Thyroid gland (tissue), 4 donors: ENCODE measurements at regions not wholly inside any gene's neighbourhood (a gene's known extent, or its start where the extent isn't known, plus 50 kb on each side); places are given as distances from the start of the nearest gene placed in this dataset.

Experiments
- POLR2A ChIP-seq, 2 donors: fragments of 450-650 bp; IDR thresholded peaks; one replicate each; pipeline ENCODE4 v1.6.1; 2017; ENCODE audit warnings: antibody characterized with exemption in 2 of 2, mild to moderate bottlenecking in 2 of 2, moderate library complexity in 1 of 2
- TF ChIP-seq, protein P1 (sequence below), 6 experiments: fragments of 200-600 bp in 3 of 6; fragments of 450-650 bp in 3 of 6; sonication (generic) in 3 of 6; IDR thresholded peaks; one replicate each; pipeline ENCODE4 v1.5.1; 2016 to 2019; ENCODE audit warnings: antibody characterized with exemption in 6 of 6, mild to moderate bottlenecking in 2 of 6, inconsistent platforms in 1 of 6, moderate library complexity in 1 of 6

GRCh38 chr14:58737511-58737910 lies 99.7 kb downstream of the DACT1 start:
- TF ChIP-seq, protein P1, sequence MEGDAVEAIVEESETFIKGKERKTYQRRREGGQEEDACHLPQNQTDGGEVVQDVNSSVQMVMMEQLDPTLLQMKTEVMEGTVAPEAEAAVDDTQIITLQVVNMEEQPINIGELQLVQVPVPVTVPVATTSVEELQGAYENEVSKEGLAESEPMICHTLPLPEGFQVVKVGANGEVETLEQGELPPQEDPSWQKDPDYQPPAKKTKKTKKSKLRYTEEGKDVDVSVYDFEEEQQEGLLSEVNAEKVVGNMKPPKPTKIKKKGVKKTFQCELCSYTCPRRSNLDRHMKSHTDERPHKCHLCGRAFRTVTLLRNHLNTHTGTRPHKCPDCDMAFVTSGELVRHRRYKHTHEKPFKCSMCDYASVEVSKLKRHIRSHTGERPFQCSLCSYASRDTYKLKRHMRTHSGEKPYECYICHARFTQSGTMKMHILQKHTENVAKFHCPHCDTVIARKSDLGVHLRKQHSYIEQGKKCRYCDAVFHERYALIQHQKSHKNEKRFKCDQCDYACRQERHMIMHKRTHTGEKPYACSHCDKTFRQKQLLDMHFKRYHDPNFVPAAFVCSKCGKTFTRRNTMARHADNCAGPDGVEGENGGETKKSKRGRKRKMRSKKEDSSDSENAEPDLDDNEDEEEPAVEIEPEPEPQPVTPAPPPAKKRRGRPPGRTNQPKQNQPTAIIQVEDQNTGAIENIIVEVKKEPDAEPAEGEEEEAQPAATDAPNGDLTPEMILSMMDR (IDR thresholded peaks at IDR 0.05), result no peak
- TF ChIP-seq POLR2A (IDR thresholded peaks at IDR 0.05), result no peak
